ENCODE measurements at regions not wholly inside any gene's neighbourhood (a gene's known extent, or its start where the extent isn't known, plus 50 kb on each side); places are given as distances from the start of the nearest gene placed in this dataset.

GRCh38 chr1:36638268-36638667 lies 155.6 kb upstream of the CSF3R start:
- intact Hi-C loops (cut with DNase I; ENCODE audit: low total_unique reads) (no loop called here), in situ Hi-C loops (cut with MboI; ENCODE audit: low sequenced_read_pairs in 4 of 4) (no loop called here)
- H3K27ac ChIP-seq, result no peak overlapping the region
- DNase-seq (no peak), ATAC-seq (no peak)
- no peaks in the 10 kb centered on the region for H3K4me1 ChIP-seq
- TF ChIP-seq CTCF (IDR thresholded peaks at IDR 0.05 in 4 of 5, conservative IDR thresholded peaks at IDR 0.05 in 1 of 5) (no peak), POLR2A (IDR thresholded peaks at IDR 0.05) (no peak)
- H3K9me3 ChIP-seq, result no peaks in the 10 kb centered on the region
- H3K36me3 ChIP-seq, result no peaks in the 10 kb centered on the region
- H3K27me3 ChIP-seq, result no peaks in the 10 kb centered on the region
- H3K4me3 ChIP-seq, result no peak overlapping the region

- Histone ChIP-seq H3K27me3 (no peaks in the 10 kb centered on the region), H3K27ac (no peak overlapping the region), H3K4me1 (no peaks in the 10 kb centered on the region), H3K9me3 (no peaks in the 10 kb centered on the region), H3K36me3 (no peaks in the 10 kb centered on the region), H3K4me3 (no peak overlapping the region)
- in situ Hi-C loops (cut with MboI; ENCODE audit: low sequenced_read_pairs in 4 of 4) (no loop called here), intact Hi-C loops (cut with DNase I; ENCODE audit: low total_unique reads) (no loop called here)
- TF ChIP-seq CTCF (IDR thresholded peaks at IDR 0.05 in 4 of 5, conservative IDR thresholded peaks at IDR 0.05 in 1 of 5) (no peak), POLR2A (IDR thresholded peaks at IDR 0.05) (no peak)
- DNase-seq (no peak), ATAC-seq (no peak)
Observed at GRCh38 chr1:36636206-36636605, 153.5 kb upstream of the CSF3R start.

GRCh38 chr1:36635284-36635683 lies 152.6 kb upstream of the CSF3R start:
- Histone ChIP-seq H3K27me3 (no peaks in the 10 kb centered on the region), H3K4me1 (no peaks in the 10 kb centered on the region), H3K27ac (no peak overlapping the region), H3K4me3 (no peak overlapping the region), H3K9me3 (no peaks in the 10 kb centered on the region), H3K36me3 (no peaks in the 10 kb centered on the region)
- no peak for ATAC-seq
- DNase-seq, result no peak
- in situ Hi-C loops (cut with MboI; ENCODE audit: low sequenced_read_pairs in 4 of 4) (no loop called here), intact Hi-C loops (cut with DNase I; ENCODE audit: low total_unique reads) (no loop called here)
- TF ChIP-seq POLR2A (IDR thresholded peaks at IDR 0.05), result no peak
- TF ChIP-seq CTCF (IDR thresholded peaks at IDR 0.05 in 4 of 5, conservative IDR thresholded peaks at IDR 0.05 in 1 of 5), result no peak

- Histone ChIP-seq H3K9me3 (no peaks in the 10 kb centered on the region), H3K4me3 (no peak overlapping the region), H3K27ac (no peak overlapping the region), H3K27me3 (peaks cover 12 to 17% (median 16%) of the 10 kb centered on the region in 3 donors), H3K4me1 (no peaks in the 10 kb centered on the region), H3K36me3 (no peaks in the 10 kb centered on the region)
- no peak for DNase-seq
- intact Hi-C loops (cut with DNase I; ENCODE audit: low total_unique reads), result no loop called here
- no peak for ATAC-seq
- in situ Hi-C loops (cut with MboI; ENCODE audit: low sequenced_read_pairs in 4 of 4), result no loop called here
- TF ChIP-seq CTCF (IDR thresholded peaks at IDR 0.05 in 4 of 5, conservative IDR thresholded peaks at IDR 0.05 in 1 of 5) (no peak), POLR2A (IDR thresholded peaks at IDR 0.05) (no peak)
Observed at GRCh38 chr1:36628804-36629203, 146.1 kb upstream of the CSF3R start.

GRCh38 chr1:36626435-36626834 lies 143.7 kb upstream of the CSF3R start:
- in situ Hi-C loops (cut with MboI; ENCODE audit: low sequenced_read_pairs in 4 of 4), result no loop called here
- no peak for ATAC-seq
- H3K27me3 ChIP-seq, result peaks cover 16 to 21% (median 16%) of the 10 kb centered on the region in 3 donors

More at GRCh38 chr1:36626435-36626834, 143.7 kb upstream of the CSF3R start:
- intact Hi-C loops (cut with DNase I; ENCODE audit: low total_unique reads), result no loop called here
- DNase-seq, result no peak
- Histone ChIP-seq H3K27ac (no peak overlapping the region), H3K4me3 (no peak overlapping the region), H3K4me1 (no peaks in the 10 kb centered on the region), H3K9me3 (no peaks in the 10 kb centered on the region), H3K36me3 (no peaks in the 10 kb centered on the region)
- TF ChIP-seq POLR2A (IDR thresholded peaks at IDR 0.05), result no peak
- no peak for TF ChIP-seq CTCF (IDR thresholded peaks at IDR 0.05 in 4 of 5, conservative IDR thresholded peaks at IDR 0.05 in 1 of 5)

All from gastrocnemius medialis (tissue), 4 donors.